IMR-90 (cell line): ENCODE measurements at regions not wholly inside any gene's neighbourhood (a gene's known extent, or its start where the extent isn't known, plus 50 kb on each side); places are given as distances from the start of the nearest gene placed in this dataset.

Experiments used
- ATAC-seq: fragments of 200-7000 bp; cut with Tn5 transposase; 2 replicates; pipeline ENCODE4 v1.9.1; 2020; ENCODE audit warnings: low read depth, mild to moderate bottlenecking, moderate library complexity
- BruUV-seq: library from RNA; stranded (reverse); fragments of 400-500 nt; replicated peaks from 2 replicates; lab custom pipeline; 2021; lab: Mats Ljungman, UMichigan
- CTCF ChIA-PET: fragments of 300-600 bp; formaldehyde crosslinking; extraction: SDS; loops from one replicate; lab custom pipeline; 2021; ENCODE audit warnings: antibody characterized with exemption; lab: Yijun Ruan, JAX
- POLR2A ChIA-PET: fragments of 300-600 bp; sonication (Branson Sonifier 250); formaldehyde crosslinking; loops from one replicate; lab custom pipeline; 2022; ENCODE audit warnings: antibody characterized with exemption; ENCODE audit not compliant: unreplicated experiment; lab: Charles Lee
- DNase-seq: peaks from one replicate; pipeline ENCODE4 v3.0.0; 2013
- H2AFZ ChIP-seq: replicated peaks from 2 replicates; pipeline ENCODE3; 2013; ENCODE audit warnings: low read length, mild to moderate bottlenecking; ENCODE audit not compliant: poor library complexity
- H2AK5ac ChIP-seq: 2 replicates; pipeline ENCODE4 v1.6.1; 2013; ENCODE audit warnings: low read depth, low read length, inconsistent platforms
- H2AK9ac ChIP-seq: replicated peaks from 2 replicates; pipeline ENCODE3; 2013; ENCODE audit warnings: mild to moderate bottlenecking, low read depth, low read length, moderate library complexity; ENCODE audit not compliant: poor library complexity
- H2BK120ac ChIP-seq: 2 replicates; pipeline ENCODE4 v1.6.1; 2013; ENCODE audit warnings: low read depth, low read length, inconsistent platforms
- H2BK15ac ChIP-seq: 3 replicates; pipeline ENCODE4 v1.6.1; 2013; ENCODE audit warnings: low read depth, low read length, inconsistent platforms
- H2BK20ac ChIP-seq: 2 replicates; pipeline ENCODE4 v1.6.1; 2013; ENCODE audit warnings: low read depth, mild to moderate bottlenecking, inconsistent platforms, low read length, moderate library complexity
- H2BK5ac ChIP-seq: 2 replicates; pipeline ENCODE4 v1.6.1; 2013; ENCODE audit warnings: mild to moderate bottlenecking, low read depth, low read length, inconsistent platforms; ENCODE audit not compliant: poor library complexity, severe bottlenecking
- H3K14ac ChIP-seq: replicated peaks from 2 replicates; pipeline ENCODE4 v1.6.1; 2013; ENCODE audit warnings: low read depth, low read length, inconsistent platforms
- H3K18ac ChIP-seq: 2 replicates; pipeline ENCODE4 v1.6.1; 2013; ENCODE audit warnings: low read depth, low read length, control low read depth
- H3K23ac ChIP-seq: 2 replicates; pipeline ENCODE4 v1.6.1; 2013; ENCODE audit warnings: low read depth, low read length, inconsistent platforms
- H3K27ac ChIP-seq: 2 replicates; pipeline ENCODE4 v1.5.1; 2013; ENCODE audit warnings: mild to moderate bottlenecking, control low read depth, low read length; ENCODE audit not compliant: insufficient read depth
- H3K27me3 ChIP-seq: 2 replicates; pipeline ENCODE4 v1.6.1; 2013; ENCODE audit warnings: low read length; ENCODE audit not compliant: control insufficient read depth, insufficient read depth
- H3K36me3 ChIP-seq: 2 replicates; pipeline ENCODE4 v1.6.1; 2013; ENCODE audit warnings: low read length, mixed read lengths; ENCODE audit not compliant: control insufficient read depth, insufficient read depth
- H3K4ac ChIP-seq: 2 replicates; pipeline ENCODE4 v1.6.1; 2013; ENCODE audit warnings: low read depth, low read length, inconsistent platforms
- H3K4me1 ChIP-seq: 2 replicates; pipeline ENCODE4 v1.6.1; 2013; ENCODE audit warnings: low read length, mixed read lengths; ENCODE audit not compliant: control insufficient read depth, insufficient read depth
- H3K4me2 ChIP-seq: 2 replicates; pipeline ENCODE4 v1.6.1; 2013; ENCODE audit warnings: low read depth, mild to moderate bottlenecking, control low read depth, low read length, moderate library complexity
- H3K4me3 ChIP-seq: 2 replicates; pipeline ENCODE4 v1.5.1; 2013; ENCODE audit warnings: low read depth, mild to moderate bottlenecking, control low read depth, low read length, moderate library complexity; ENCODE audit not compliant: insufficient read depth
- H3K56ac ChIP-seq: 2 replicates; pipeline ENCODE4 v1.6.1; 2013; ENCODE audit warnings: low read length, inconsistent platforms; ENCODE audit not compliant: insufficient read depth; ENCODE audit errors: extremely low read depth
- H3K79me1 ChIP-seq, 2 experiments: 2 replicates each; pipeline ENCODE4 v1.6.1; 2013; ENCODE audit warnings: low read length in 2 of 2, inconsistent platforms in 1 of 2, low read depth in 1 of 2
- H3K9ac ChIP-seq: 2 replicates; pipeline ENCODE4 v1.6.1; 2013; ENCODE audit warnings: low read depth, low read length, control low read depth
- H3K9me1 ChIP-seq: 2 replicates; pipeline ENCODE4 v1.6.1; 2013; ENCODE audit warnings: low read length, inconsistent platforms; ENCODE audit not compliant: insufficient read depth
- H3K9me3 ChIP-seq: 2 replicates; pipeline ENCODE4 v1.6.1; 2013; ENCODE audit warnings: low read length; ENCODE audit not compliant: control insufficient read depth, insufficient read depth
- H4K20me1 ChIP-seq: 2 replicates; pipeline ENCODE4 v1.6.1; 2013; ENCODE audit warnings: low read length, inconsistent platforms; ENCODE audit not compliant: insufficient read depth
- H4K5ac ChIP-seq: 2 replicates; pipeline ENCODE4 v1.6.1; 2013; ENCODE audit warnings: mild to moderate bottlenecking, low read depth, low read length, control low read depth
- H4K8ac ChIP-seq, 2 experiments: 2 replicates each; pipeline ENCODE4 v1.6.1; 2013; ENCODE audit warnings: low read depth in 2 of 2, low read length in 2 of 2, control low read depth in 1 of 2, inconsistent platforms in 1 of 2
- H4K91ac ChIP-seq: 2 replicates; pipeline ENCODE4 v1.6.1; 2013; ENCODE audit warnings: low read depth, low read length, inconsistent platforms; ENCODE audit not compliant: insufficient read depth
- BHLHE40 ChIP-seq: fragments of 150-350 bp; IDR thresholded peaks from 2 replicates; pipeline ENCODE4 v1.6.1; 2016; ENCODE audit warnings: mild to moderate bottlenecking, low read depth, low read length
- CEBPB ChIP-seq: IDR thresholded peaks from 2 replicates; pipeline ENCODE4 v1.6.1; 2012; ENCODE audit warnings: low read depth, low read length, improper control_type of control experiment
- CHD1 ChIP-seq: IDR thresholded peaks from 2 replicates; pipeline ENCODE4 v1.6.1; 2012; ENCODE audit warnings: low read depth, low read length, improper control_type of control experiment
- CTCF ChIP-seq: conservative IDR thresholded peaks from 2 replicates; pipeline ENCODE4 v1.5.1; 2012; ENCODE audit warnings: mild to moderate bottlenecking, low read depth, low read length, improper control_type of control experiment
- ELK1 ChIP-seq: fragments of 150-350 bp; IDR thresholded peaks from 2 replicates; pipeline ENCODE4 v1.6.1; 2016; ENCODE audit warnings: low read depth, mild to moderate bottlenecking, low read length, moderate library complexity, borderline replicate concordance
- FOS ChIP-seq: fragments of 150-350 bp; IDR thresholded peaks from 2 replicates; pipeline ENCODE4 v1.6.1; 2016; ENCODE audit warnings: low read depth, low read length
- MAFK ChIP-seq: IDR thresholded peaks from 2 replicates; pipeline ENCODE4 v1.6.1; 2012; ENCODE audit warnings: low read depth, low read length, improper control_type of control experiment
- MAZ ChIP-seq: IDR thresholded peaks from 2 replicates; pipeline ENCODE4 v1.6.1; 2012; ENCODE audit warnings: low read depth, mild to moderate bottlenecking, low read length, improper control_type of control experiment, moderate library complexity, borderline replicate concordance
- MXI1 ChIP-seq: IDR thresholded peaks from 2 replicates; pipeline ENCODE4 v1.6.1; 2012; ENCODE audit warnings: low read depth, mild to moderate bottlenecking, low read length, moderate library complexity, borderline replicate concordance
- NFE2L2 ChIP-seq: fragments of 150-350 bp; IDR thresholded peaks from 2 replicates; pipeline ENCODE4 v1.6.1; 2016; ENCODE audit warnings: low read depth, mild to moderate bottlenecking, low read length
- POLR2A ChIP-seq: IDR thresholded peaks from 2 replicates; pipeline ENCODE4 v1.6.1; 2012; ENCODE audit warnings: mild to moderate bottlenecking, low read depth, low read length
- RAD21 ChIP-seq: IDR thresholded peaks from 2 replicates; pipeline ENCODE4 v1.6.1; 2012; ENCODE audit warnings: low read length, improper control_type of control experiment
- RCOR1 ChIP-seq: IDR thresholded peaks from 2 replicates; pipeline ENCODE4 v1.6.1; 2012; ENCODE audit warnings: mild to moderate bottlenecking, low read length, improper control_type of control experiment; ENCODE audit not compliant: insufficient replicate concordance
- RFX5 ChIP-seq: IDR thresholded peaks from 2 replicates; pipeline ENCODE4 v1.8.0; 2012; ENCODE audit warnings: low read depth, mild to moderate bottlenecking, low read length, moderate library complexity
- SMC3 ChIP-seq: fragments of 150-350 bp; IDR thresholded peaks from 2 replicates; pipeline ENCODE4 v1.6.1; 2016; ENCODE audit warnings: low read depth, mild to moderate bottlenecking, antibody characterized with exemption, low read length, moderate library complexity
- USF2 ChIP-seq: fragments of 150-350 bp; IDR thresholded peaks from 2 replicates; pipeline ENCODE4 v1.6.1; 2017; ENCODE audit warnings: mild to moderate bottlenecking, antibody characterized with exemption, low read length, low read depth
- WGBS, 2 experiments: methylation state at CpG; one replicate each; pipeline versions ENCODE4 v1.1.5 to v1.1.7; 2013; ENCODE audit warnings: missing lambda C conversion rate in 2 of 2; ENCODE audit not compliant: insufficient read length in 1 of 2; ENCODE audit errors: extremely low coverage in 2 of 2; 5-methylcytosine and 5-hydroxymethylcytosine counted together
- dilution Hi-C: fragments of 300-500 bp; cut with HindIII; formaldehyde crosslinking; loops from one replicate; pipeline ENCODE4 v1.14.3; 2018; ENCODE audit warnings: low sequenced_read_pairs; ENCODE audit not compliant: unreplicated experiment
- in situ Hi-C: fragments of 300-500 bp; cut with MboI; formaldehyde crosslinking; loops from 3 replicates; pipeline ENCODE4 v1.14.3; 2019; ENCODE audit warnings: low sequenced_read_pairs, inconsistent platforms, mixed read lengths
- intact Hi-C: fragments of 100-400 bp; cut with micrococcal nuclease; formaldehyde crosslinking; loops from 2 replicates; pipeline ENCODE4 v1.10.0; 2022

- no peak overlapping the region for H3K9ac ChIP-seq
- no peak overlapping the region for H3K18ac ChIP-seq
- no peak overlapping the region for H2AK9ac ChIP-seq
- no peak overlapping the region for H2BK20ac ChIP-seq
- no peaks in the 10 kb centered on the region for H4K20me1 ChIP-seq
- no peaks in the 10 kb centered on the region for H3K4me1 ChIP-seq
- H4K91ac ChIP-seq, result no peak overlapping the region
- no peak for DNase-seq
- 0% methylated on average over 1 of the region's 5 CpGs; no CpG with 5 or more reads in 1 of the 2 experiments for WGBS, 2 experiments
- no peak overlapping the region for H3K4ac ChIP-seq
- no peak overlapping the region for H3K56ac ChIP-seq
- in situ Hi-C loops (no loop called here), dilution Hi-C loops (no loop called here), intact Hi-C loops (no loop called here)
- CTCF ChIA-PET, result no interaction called here
- no peaks in the 10 kb centered on the region for H3K79me1 ChIP-seq
- no peak overlapping the region for H4K8ac ChIP-seq
- no peaks in the 10 kb centered on the region for H3K9me1 ChIP-seq
- H2BK15ac ChIP-seq, result no peak overlapping the region
- no peak overlapping the region for H3K4me3 ChIP-seq
- no peaks in the 10 kb centered on the region for H3K36me3 ChIP-seq
- H2AK5ac ChIP-seq, result no peak overlapping the region
- BruUV-seq, result no TSS peak
- H2AFZ ChIP-seq, result no peak overlapping the region
- no peak for TF ChIP-seq CHD1
- TF ChIP-seq BHLHE40, result no peak
- no peak for TF ChIP-seq FOS
- TF ChIP-seq RFX5, result no peak
- no peak for TF ChIP-seq USF2
- TF ChIP-seq CTCF, result no peak
- no peak for TF ChIP-seq MAZ
- TF ChIP-seq RCOR1, result no peak
- TF ChIP-seq MXI1, result no peak
- no peak for TF ChIP-seq MAFK
- no peak for TF ChIP-seq ELK1
- no peak for TF ChIP-seq SMC3
- no peak for TF ChIP-seq POLR2A
- no peak for TF ChIP-seq NFE2L2
- no peak for TF ChIP-seq RAD21
- TF ChIP-seq CEBPB, result no peak
- H3K14ac ChIP-seq, result no peak overlapping the region
- H3K23ac ChIP-seq, result no peak overlapping the region
- no peak overlapping the region for H4K5ac ChIP-seq
- no peak overlapping the region for H2BK120ac ChIP-seq
- H3K27me3 ChIP-seq, result no peaks in the 10 kb centered on the region
- H3K9me3 ChIP-seq, result peaks cover 11% of the 10 kb centered on the region
- no peak for ATAC-seq
- H3K4me2 ChIP-seq, result no peak overlapping the region
- H2BK5ac ChIP-seq, result no peak overlapping the region
- H3K27ac ChIP-seq, result no peak overlapping the region
- POLR2A ChIA-PET, result no interaction called here
These were observed 586.3 kb downstream of the BRINP1 start for GRCh38 chr9:118782790-118783463.
